Glutamatergic neuron (in vitro differentiated cells): ENCODE measurements at regions not wholly inside any gene's neighbourhood (a gene's known extent, or its start where the extent isn't known, plus 50 kb on each side); places are given as distances from the start of the nearest gene placed in this dataset.

Source experiments
- DNase-seq: peaks from one replicate; pipeline ENCODE4 v3.0.0; 2022
- H3K27ac Mint-ChIP-seq: one replicate; pipeline ENCODE4 v1.8.0; 2020; ENCODE audit warnings: mild to moderate bottlenecking, mixed read lengths, inconsistent platforms; ENCODE audit not compliant: unreplicated experiment
- H3K27me3 Mint-ChIP-seq: one replicate; pipeline ENCODE4 v1.8.0; 2020; ENCODE audit warnings: mild to moderate bottlenecking, moderate library complexity, mixed read lengths, inconsistent platforms; ENCODE audit not compliant: unreplicated experiment
- H3K36me3 Mint-ChIP-seq: one replicate; pipeline ENCODE4 v1.8.0; 2020; ENCODE audit warnings: mild to moderate bottlenecking, mixed read lengths, inconsistent platforms; ENCODE audit not compliant: unreplicated experiment
- H3K4me1 Mint-ChIP-seq: one replicate; pipeline ENCODE4 v1.8.0; 2020; ENCODE audit warnings: mild to moderate bottlenecking, low read depth, mixed read lengths, inconsistent platforms; ENCODE audit not compliant: unreplicated experiment
- H3K4me3 Mint-ChIP-seq: one replicate; pipeline ENCODE4 v1.8.0; 2020; ENCODE audit warnings: mild to moderate bottlenecking, mixed read lengths, inconsistent platforms; ENCODE audit not compliant: unreplicated experiment
- H3K9me3 Mint-ChIP-seq: one replicate; pipeline ENCODE4 v1.8.0; 2020; ENCODE audit warnings: mild to moderate bottlenecking, moderate library complexity, mixed read lengths, inconsistent platforms; ENCODE audit not compliant: unreplicated experiment
- CTCF ChIP-seq: fragments of 200-600 bp; sonication (generic); IDR thresholded peaks from one replicate; pipeline ENCODE4 v1.5.0; 2021; ENCODE audit not compliant: partially characterized antibody, unreplicated experiment

GRCh38 chr2:153391131-153391530 lies 87.4 kb downstream of the RPRM start:
- Mint-ChIP-seq H3K36me3 (no peaks in the 10 kb centered on the region), H3K27me3 (no peaks in the 10 kb centered on the region), H3K4me1 (no peaks in the 10 kb centered on the region), H3K4me3 (no peak overlapping the region), H3K27ac (no peak overlapping the region), H3K9me3 (no peaks in the 10 kb centered on the region)
- no peak for DNase-seq
- TF ChIP-seq CTCF = no peak

GRCh38 chr2:153388246-153388645 lies 90.3 kb downstream of the RPRM start:
- DNase-seq = no peak
- no peaks in the 10 kb centered on the region for H3K36me3 Mint-ChIP-seq
- H3K27me3 Mint-ChIP-seq = no peaks in the 10 kb centered on the region
- H3K4me1 Mint-ChIP-seq = no peaks in the 10 kb centered on the region
- H3K4me3 Mint-ChIP-seq = no peak overlapping the region
- no peak overlapping the region for H3K27ac Mint-ChIP-seq
- H3K9me3 Mint-ChIP-seq = no peaks in the 10 kb centered on the region
- TF ChIP-seq CTCF = no peak

GRCh38 chr2:153387203-153387602 lies 91.4 kb downstream of the RPRM start:
- no peak for TF ChIP-seq CTCF
- H3K4me1 Mint-ChIP-seq = no peaks in the 10 kb centered on the region
- H3K27me3 Mint-ChIP-seq = no peaks in the 10 kb centered on the region
- no peaks in the 10 kb centered on the region for H3K9me3 Mint-ChIP-seq
- no peaks in the 10 kb centered on the region for H3K36me3 Mint-ChIP-seq
- DNase-seq = no peak
- H3K27ac Mint-ChIP-seq = no peak overlapping the region
- no peak overlapping the region for H3K4me3 Mint-ChIP-seq

GRCh38 chr2:153386481-153386897 lies 92.1 kb downstream of the RPRM start:
- Mint-ChIP-seq H3K36me3 (no peaks in the 10 kb centered on the region), H3K4me1 (no peaks in the 10 kb centered on the region), H3K4me3 (no peak overlapping the region), H3K9me3 (no peaks in the 10 kb centered on the region), H3K27ac (no peak overlapping the region), H3K27me3 (no peaks in the 10 kb centered on the region)
- DNase-seq = no peak
- no peak for TF ChIP-seq CTCF

- peaks cover 2% of the 10 kb centered on the region for H3K4me1 Mint-ChIP-seq
- DNase-seq = no peak
- H3K36me3 Mint-ChIP-seq = no peaks in the 10 kb centered on the region
- H3K4me3 Mint-ChIP-seq = no peak overlapping the region
- H3K9me3 Mint-ChIP-seq = peaks cover 2% of the 10 kb centered on the region
- no peak for TF ChIP-seq CTCF
- no peak overlapping the region for H3K27ac Mint-ChIP-seq
- no peaks in the 10 kb centered on the region for H3K27me3 Mint-ChIP-seq
These were observed 104.9 kb downstream of the RPRM start for GRCh38 chr2:153373510-153374279.
